Endothelial cell (in vitro differentiated cells): ENCODE measurements at regions not wholly inside any gene's neighbourhood (a gene's known extent, or its start where the extent isn't known, plus 50 kb on each side); places are given as distances from the start of the nearest gene placed in this dataset.

Experiments used
- DNase-seq: peaks from one replicate; pipeline ENCODE4 v3.0.0; 2021; ENCODE audit warnings: low spot score
- H3K27ac Mint-ChIP-seq: one replicate; pipeline ENCODE4 v1.8.0; 2021; ENCODE audit warnings: mixed read lengths, inconsistent platforms; ENCODE audit not compliant: unreplicated experiment
- H3K27me3 Mint-ChIP-seq: one replicate; pipeline ENCODE4 v1.8.0; 2021; ENCODE audit warnings: mild to moderate bottlenecking, moderate library complexity, mixed read lengths, inconsistent platforms; ENCODE audit not compliant: unreplicated experiment
- H3K36me3 Mint-ChIP-seq: one replicate; pipeline ENCODE4 v1.8.0; 2021; ENCODE audit warnings: mild to moderate bottlenecking, low read depth, mixed read lengths, inconsistent platforms; ENCODE audit not compliant: unreplicated experiment
- H3K4me1 Mint-ChIP-seq: one replicate; pipeline ENCODE4 v1.8.0; 2021; ENCODE audit warnings: mild to moderate bottlenecking, mixed read lengths, inconsistent platforms; ENCODE audit not compliant: unreplicated experiment
- H3K4me3 Mint-ChIP-seq: one replicate; pipeline ENCODE4 v1.8.0; 2021; ENCODE audit warnings: mild to moderate bottlenecking, mixed read lengths, inconsistent platforms; ENCODE audit not compliant: unreplicated experiment
- H3K9me3 Mint-ChIP-seq: one replicate; pipeline ENCODE4 v1.8.0; 2021; ENCODE audit warnings: mixed read lengths, inconsistent platforms; ENCODE audit not compliant: unreplicated experiment
- TF ChIP-seq, protein P1 (sequence below): fragments of 200-600 bp; sonication (generic); IDR thresholded peaks from one replicate; pipeline ENCODE4 v1.5.0; 2021; ENCODE audit warnings: antibody characterized with exemption; ENCODE audit not compliant: unreplicated experiment

DNA sequence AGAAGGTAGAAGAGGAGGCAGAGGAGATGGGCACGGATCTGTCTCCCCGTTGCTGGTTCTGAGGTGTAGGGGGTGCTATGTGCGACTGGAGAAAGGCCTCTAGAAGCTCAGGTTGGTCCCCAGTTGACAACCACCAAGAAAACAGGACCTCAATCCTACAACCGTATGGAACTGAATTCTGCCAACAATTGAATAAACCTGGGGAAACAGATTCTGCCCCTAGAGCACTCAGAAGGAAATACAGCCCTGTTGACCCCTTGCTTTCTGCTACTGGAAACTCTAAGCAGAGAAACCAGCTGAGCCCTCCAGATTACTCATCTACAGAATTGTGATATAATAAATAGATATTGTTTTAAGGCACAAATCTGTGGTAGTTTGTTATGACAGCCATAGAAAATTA lies 313.0 kb upstream of the GOT2 start:
- H3K27me3 Mint-ChIP-seq, result no peaks in the 10 kb centered on the region
- TF ChIP-seq, protein P1, sequence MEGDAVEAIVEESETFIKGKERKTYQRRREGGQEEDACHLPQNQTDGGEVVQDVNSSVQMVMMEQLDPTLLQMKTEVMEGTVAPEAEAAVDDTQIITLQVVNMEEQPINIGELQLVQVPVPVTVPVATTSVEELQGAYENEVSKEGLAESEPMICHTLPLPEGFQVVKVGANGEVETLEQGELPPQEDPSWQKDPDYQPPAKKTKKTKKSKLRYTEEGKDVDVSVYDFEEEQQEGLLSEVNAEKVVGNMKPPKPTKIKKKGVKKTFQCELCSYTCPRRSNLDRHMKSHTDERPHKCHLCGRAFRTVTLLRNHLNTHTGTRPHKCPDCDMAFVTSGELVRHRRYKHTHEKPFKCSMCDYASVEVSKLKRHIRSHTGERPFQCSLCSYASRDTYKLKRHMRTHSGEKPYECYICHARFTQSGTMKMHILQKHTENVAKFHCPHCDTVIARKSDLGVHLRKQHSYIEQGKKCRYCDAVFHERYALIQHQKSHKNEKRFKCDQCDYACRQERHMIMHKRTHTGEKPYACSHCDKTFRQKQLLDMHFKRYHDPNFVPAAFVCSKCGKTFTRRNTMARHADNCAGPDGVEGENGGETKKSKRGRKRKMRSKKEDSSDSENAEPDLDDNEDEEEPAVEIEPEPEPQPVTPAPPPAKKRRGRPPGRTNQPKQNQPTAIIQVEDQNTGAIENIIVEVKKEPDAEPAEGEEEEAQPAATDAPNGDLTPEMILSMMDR, result peak; percentile 22
- no peak overlapping the region for H3K27ac Mint-ChIP-seq
- H3K4me1 Mint-ChIP-seq, result peaks cover 13% of the 10 kb centered on the region
- no peak overlapping the region for H3K4me3 Mint-ChIP-seq
- H3K9me3 Mint-ChIP-seq, result no peaks in the 10 kb centered on the region
- no peak for DNase-seq
- no peaks in the 10 kb centered on the region for H3K36me3 Mint-ChIP-seq

DNA sequence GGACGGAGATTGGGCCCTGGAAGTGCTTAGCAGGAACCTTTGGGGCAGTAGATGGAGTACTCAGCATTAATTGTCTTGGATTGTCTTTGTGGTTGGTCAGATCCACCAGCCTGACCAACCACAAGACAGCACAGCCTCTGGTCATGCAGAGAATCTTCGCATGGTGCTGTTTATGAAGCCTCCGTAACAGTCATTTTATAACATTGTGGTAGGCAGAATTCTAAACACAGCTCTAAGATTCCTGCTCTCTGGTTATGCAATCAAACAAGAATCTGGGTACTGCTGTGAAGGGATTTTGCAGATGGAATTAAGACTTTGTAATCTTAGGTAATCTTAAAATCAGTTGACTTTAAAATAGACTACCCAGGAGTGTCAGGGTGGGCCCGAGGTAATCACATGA lies 312.2 kb upstream of the GOT2 start:
- peaks cover 13% of the 10 kb centered on the region for H3K4me1 Mint-ChIP-seq

DNA sequence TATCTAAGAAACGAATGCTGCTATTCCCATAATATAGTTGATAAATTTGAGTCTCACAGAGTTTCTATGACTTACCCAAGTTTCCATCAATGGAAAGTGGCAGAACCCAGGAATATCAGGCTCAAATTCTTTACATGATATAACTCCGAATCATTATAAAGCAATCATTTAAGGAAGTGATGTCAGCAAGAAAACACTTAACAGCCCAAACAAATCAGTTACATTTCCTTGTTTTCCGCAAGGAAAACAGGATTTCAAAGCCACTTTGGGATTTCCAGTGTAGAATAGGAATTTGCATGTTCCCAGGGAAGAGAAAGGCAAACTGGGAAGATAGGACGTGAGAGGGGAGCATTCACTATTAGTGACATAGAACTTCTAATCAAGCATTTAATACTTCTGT lies 311.4 kb upstream of the GOT2 start:
- no peaks in the 10 kb centered on the region for H3K9me3 Mint-ChIP-seq
- H3K27ac Mint-ChIP-seq, result peak overlapping the region; percentile 67
- TF ChIP-seq, protein P1, result no peak
- peaks cover 13% of the 10 kb centered on the region for H3K4me1 Mint-ChIP-seq
- H3K4me3 Mint-ChIP-seq, result no peak overlapping the region
- DNase-seq, result no peak
- no peaks in the 10 kb centered on the region for H3K36me3 Mint-ChIP-seq
- no peaks in the 10 kb centered on the region for H3K27me3 Mint-ChIP-seq

More for the DNA sequence above, 312.2 kb upstream of the GOT2 start:
- H3K27ac Mint-ChIP-seq, result peak overlapping the region; percentile 67
- DNase-seq, result no peak
- H3K4me3 Mint-ChIP-seq, result no peak overlapping the region
- H3K9me3 Mint-ChIP-seq, result no peaks in the 10 kb centered on the region
- no peaks in the 10 kb centered on the region for H3K36me3 Mint-ChIP-seq
- no peaks in the 10 kb centered on the region for H3K27me3 Mint-ChIP-seq
- TF ChIP-seq, protein P1, result no peak

DNA sequence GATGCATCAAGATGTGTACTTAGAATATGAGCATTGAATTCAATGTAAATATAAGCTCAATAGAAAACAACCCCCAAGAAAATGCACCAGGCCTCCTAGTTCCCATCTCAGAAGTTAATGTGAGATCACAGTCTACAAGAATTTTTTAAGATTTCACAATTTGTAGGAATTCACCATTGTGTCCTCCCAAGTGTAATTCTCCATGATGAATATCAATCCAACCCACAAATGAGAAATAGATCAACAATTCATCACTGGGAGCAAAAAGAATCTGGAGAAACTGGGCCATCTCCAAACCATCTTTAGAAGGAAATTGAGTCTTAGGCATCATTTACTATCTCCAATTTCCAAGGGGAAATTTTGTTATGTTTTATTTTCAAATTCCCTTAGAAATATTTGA lies 310.5 kb upstream of the GOT2 start:
- TF ChIP-seq, protein P1, result no peak
- DNase-seq, result no peak
- Mint-ChIP-seq H3K36me3 (no peaks in the 10 kb centered on the region), H3K4me1 (peaks cover 14% of the 10 kb centered on the region), H3K27me3 (no peaks in the 10 kb centered on the region), H3K9me3 (no peaks in the 10 kb centered on the region), H3K4me3 (no peak overlapping the region), H3K27ac (no peak overlapping the region)

DNA sequence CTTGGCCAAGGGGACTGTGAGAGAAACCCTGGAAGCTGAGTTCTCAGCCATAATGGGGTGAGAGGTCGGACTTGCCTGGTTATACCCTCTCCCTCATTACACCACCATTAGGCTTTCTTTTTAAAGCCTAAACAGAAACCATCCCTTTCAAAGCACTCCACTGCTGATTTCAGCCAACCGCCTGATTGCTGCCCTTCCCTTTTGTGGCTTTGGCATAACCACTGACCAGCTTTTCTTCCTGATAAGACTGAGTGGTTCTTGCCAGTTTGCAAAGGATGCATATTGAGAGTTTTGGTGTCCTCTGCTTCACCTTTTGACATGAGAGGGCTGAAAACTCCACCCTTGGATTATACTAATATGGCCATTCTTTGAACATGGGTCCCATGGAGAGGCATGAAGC lies 308.2 kb upstream of the GOT2 start:
- no peaks in the 10 kb centered on the region for H3K9me3 Mint-ChIP-seq
- H3K27me3 Mint-ChIP-seq, result no peaks in the 10 kb centered on the region
- no peak for DNase-seq
- H3K27ac Mint-ChIP-seq, result no peak overlapping the region
- H3K4me3 Mint-ChIP-seq, result no peak overlapping the region
- H3K36me3 Mint-ChIP-seq, result no peaks in the 10 kb centered on the region
- peaks cover 11% of the 10 kb centered on the region for H3K4me1 Mint-ChIP-seq
- TF ChIP-seq, protein P1, result no peak
